GM23338 (cell line): ENCODE measurements at regions not wholly inside any gene's neighbourhood (a gene's known extent, or its start where the extent isn't known, plus 50 kb on each side); places are given as distances from the start of the nearest gene placed in this dataset.

ENCODE experiments used
- ATAC-seq: fragments of 200-7000 bp; cut with Tn5 transposase; 3 replicates; pipeline ENCODE4 v1.9.1; 2020
- DNase-seq: peaks from one replicate; pipeline ENCODE4 v3.0.0-alpha.2; 2015; ENCODE audit warnings: low spot score
- H2AFZ ChIP-seq: fragments of 200-600 bp; sonication (generic); 2 replicates; pipeline ENCODE4 v1.8.0; 2016; ENCODE audit warnings: antibody characterized with exemption, mild to moderate bottlenecking, moderate library complexity
- H3F3A ChIP-seq: fragments of 200-600 bp; sonication (generic); replicated peaks from 2 replicates; pipeline ENCODE4 v1.8.0; 2017; ENCODE audit warnings: antibody characterized with exemption, mixed run types, low read depth
- H3K27ac ChIP-seq: fragments of 200-600 bp; sonication (generic); 2 replicates; pipeline ENCODE4 v1.6.1; 2016; ENCODE audit warnings: low read depth
- H3K27me3 ChIP-seq: fragments of 200-600 bp; sonication (generic); 2 replicates; pipeline ENCODE4 v1.8.0; 2016; ENCODE audit warnings: mild to moderate bottlenecking, mixed run types, moderate library complexity; ENCODE audit not compliant: insufficient read depth
- H3K36me3 ChIP-seq: fragments of 200-600 bp; sonication (generic); 2 replicates; pipeline ENCODE4 v1.8.0; 2016; ENCODE audit warnings: mild to moderate bottlenecking; ENCODE audit not compliant: insufficient read depth
- H3K4me1 ChIP-seq: fragments of 200-600 bp; sonication (generic); 2 replicates; pipeline ENCODE4 v1.8.0; 2016; ENCODE audit warnings: mild to moderate bottlenecking, moderate library complexity; ENCODE audit not compliant: insufficient read depth
- H3K4me2 ChIP-seq: fragments of 200-600 bp; sonication (generic); 2 replicates; pipeline ENCODE4 v1.7.1; 2017; ENCODE audit warnings: mixed run types
- H3K4me3 ChIP-seq: fragments of 200-600 bp; sonication (generic); 2 replicates; pipeline ENCODE4 v1.6.1; 2016; ENCODE audit warnings: mixed run types
- H3K79me2 ChIP-seq: fragments of 200-600 bp; sonication (generic); replicated peaks from 2 replicates; pipeline ENCODE4 v1.8.0; 2017; ENCODE audit warnings: mild to moderate bottlenecking; ENCODE audit not compliant: insufficient read depth
- H3K9me2 ChIP-seq: fragments of 200-600 bp; sonication (generic); 2 replicates; pipeline ENCODE4 v1.8.0; 2017; ENCODE audit not compliant: insufficient read depth
- H4K20me1 ChIP-seq: fragments of 200-600 bp; sonication (generic); replicated peaks from 2 replicates; pipeline ENCODE4 v1.8.0; 2017; ENCODE audit warnings: mild to moderate bottlenecking; ENCODE audit not compliant: insufficient read depth
- H3K27ac Mint-ChIP-seq: 2 replicates; pipeline ENCODE4 v1.8.0; 2020; ENCODE audit warnings: inconsistent platforms, mild to moderate bottlenecking, moderate library complexity, mixed read lengths
- H3K27me3 Mint-ChIP-seq: 3 replicates; pipeline ENCODE4 v1.8.0; 2022; ENCODE audit warnings: low read depth, mild to moderate bottlenecking, moderate library complexity, mixed read lengths, inconsistent platforms; ENCODE audit not compliant: insufficient read depth, poor library complexity
- H3K36me3 Mint-ChIP-seq: 3 replicates; pipeline ENCODE4 v1.8.0; 2021; ENCODE audit warnings: low read depth, mild to moderate bottlenecking, inconsistent platforms, moderate library complexity, mixed read lengths
- H3K4me1 Mint-ChIP-seq: 3 replicates; pipeline ENCODE4 v1.8.0; 2020; ENCODE audit warnings: mild to moderate bottlenecking, inconsistent platforms, mixed read lengths
- H3K4me3 Mint-ChIP-seq: 3 replicates; pipeline ENCODE4 v1.8.0; 2021; ENCODE audit warnings: moderate library complexity, mild to moderate bottlenecking, inconsistent platforms, mixed read lengths
- H3K9me3 Mint-ChIP-seq: 3 replicates; pipeline ENCODE4 v1.8.0; 2020; ENCODE audit warnings: moderate library complexity, mild to moderate bottlenecking, inconsistent platforms, mixed read lengths
- CREB1 ChIP-seq: fragments of 250-450 bp; sonication (Bioruptor Pico); IDR thresholded peaks from 2 replicates; pipeline ENCODE4 v1.5.0; 2020; ENCODE audit warnings: low read depth, mild to moderate bottlenecking, moderate library complexity
- EZH2 ChIP-seq: fragments of 200-600 bp; sonication (generic); IDR thresholded peaks from one replicate; pipeline ENCODE4 v1.8.0; 2017; ENCODE audit warnings: antibody characterized with exemption, mild to moderate bottlenecking, low read depth; ENCODE audit not compliant: unreplicated experiment
- EZH2phosphoT487 ChIP-seq: fragments of 200-600 bp; sonication (generic); IDR thresholded peaks from one replicate; pipeline ENCODE4 v1.8.1; 2018; ENCODE audit warnings: antibody characterized with exemption; ENCODE audit not compliant: unreplicated experiment
- JUNB ChIP-seq: IDR thresholded peaks from one replicate; pipeline ENCODE4 v1.6.1; 2016; ENCODE audit warnings: antibody characterized with exemption; ENCODE audit not compliant: unreplicated experiment
- NANOG ChIP-seq: IDR thresholded peaks from 2 replicates; pipeline ENCODE4 v1.6.1; 2016; ENCODE audit warnings: antibody characterized with exemption, borderline replicate concordance
- POLR2AphosphoS5 ChIP-seq: IDR thresholded peaks from 2 replicates; pipeline ENCODE4 v1.6.1; 2016; ENCODE audit warnings: antibody characterized with exemption, low read depth
- STAT1 ChIP-seq: IDR thresholded peaks from one replicate; pipeline ENCODE4 v1.6.1; 2016; ENCODE audit warnings: antibody characterized with exemption; ENCODE audit not compliant: unreplicated experiment
- ZNF114 ChIP-seq: fragments of 250-450 bp; sonication (Bioruptor Pico); IDR thresholded peaks from 2 replicates; pipeline ENCODE4 v1.5.0; 2020; ENCODE audit warnings: mild to moderate bottlenecking, moderate library complexity
- ZNF331 ChIP-seq: fragments of 250-450 bp; sonication (Bioruptor Pico); IDR thresholded peaks from 2 replicates; pipeline ENCODE4 v1.5.0; 2020; ENCODE audit warnings: low read depth, mild to moderate bottlenecking, moderate library complexity
- TF ChIP-seq, protein P1 (sequence below): IDR thresholded peaks from 2 replicates; pipeline ENCODE4 v1.6.1; 2016; ENCODE audit warnings: antibody characterized with exemption
- TF ChIP-seq, protein P2 (sequence below): fragments of 250-450 bp; sonication (Bioruptor Pico); IDR thresholded peaks from 2 replicates; pipeline ENCODE4 v1.5.0; 2020; ENCODE audit warnings: mild to moderate bottlenecking, moderate library complexity

DNA sequence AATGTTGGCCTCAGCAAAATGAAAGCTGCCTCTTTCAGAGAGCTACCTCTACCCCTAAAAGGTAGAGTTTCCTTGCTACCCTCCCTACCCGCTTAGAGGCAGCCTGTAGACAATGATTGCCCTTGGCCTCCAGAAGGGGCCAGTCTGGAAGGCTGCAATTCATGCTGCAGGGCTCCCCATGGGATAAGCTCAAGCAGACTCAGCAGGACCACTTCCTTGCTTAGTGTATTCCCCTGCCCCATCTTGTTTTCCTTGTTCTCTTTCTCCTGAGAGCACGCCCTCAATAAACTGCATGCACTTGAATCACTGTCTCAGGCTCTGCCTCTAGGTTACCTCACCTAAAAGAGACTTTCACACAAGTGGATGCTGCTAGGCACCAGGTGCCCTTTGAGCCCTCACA, 134.0 kb upstream of the CTNNB1 start:
- H3K27ac ChIP-seq: no peak overlapping the region
- no peak overlapping the region for H2AFZ ChIP-seq
- H3F3A ChIP-seq: no peaks in the 10 kb centered on the region
- DNase-seq (no peak), ATAC-seq (no peak)
- no peaks in the 10 kb centered on the region for H3K79me2 ChIP-seq
- Mint-ChIP-seq H3K27me3 (peaks cover 2% of the 10 kb centered on the region), H3K27ac (no peak overlapping the region), H3K36me3 (no peaks in the 10 kb centered on the region), H3K9me3 (no peaks in the 10 kb centered on the region; the same call in 2 of the 3 replicates), H3K4me3 (no peak overlapping the region), H3K4me1 (peaks cover 3% of the 10 kb centered on the region; the same call in 1 of the 3 replicates)
- H3K36me3 ChIP-seq: no peaks in the 10 kb centered on the region
- no peaks in the 10 kb centered on the region for H3K4me1 ChIP-seq
- no peaks in the 10 kb centered on the region for H4K20me1 ChIP-seq
- H3K27me3 ChIP-seq: no peaks in the 10 kb centered on the region
- H3K9me2 ChIP-seq: no peaks in the 10 kb centered on the region
- TF ChIP-seq CREB1: no peak
- no peak for TF ChIP-seq EZH2phosphoT487
- no peak for TF ChIP-seq STAT1
- TF ChIP-seq, protein P1, sequence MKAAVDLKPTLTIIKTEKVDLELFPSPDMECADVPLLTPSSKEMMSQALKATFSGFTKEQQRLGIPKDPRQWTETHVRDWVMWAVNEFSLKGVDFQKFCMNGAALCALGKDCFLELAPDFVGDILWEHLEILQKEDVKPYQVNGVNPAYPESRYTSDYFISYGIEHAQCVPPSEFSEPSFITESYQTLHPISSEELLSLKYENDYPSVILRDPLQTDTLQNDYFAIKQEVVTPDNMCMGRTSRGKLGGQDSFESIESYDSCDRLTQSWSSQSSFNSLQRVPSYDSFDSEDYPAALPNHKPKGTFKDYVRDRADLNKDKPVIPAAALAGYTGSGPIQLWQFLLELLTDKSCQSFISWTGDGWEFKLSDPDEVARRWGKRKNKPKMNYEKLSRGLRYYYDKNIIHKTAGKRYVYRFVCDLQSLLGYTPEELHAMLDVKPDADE: no peak
- TF ChIP-seq EZH2: no peak
- TF ChIP-seq ZNF114 (CRISPR knock-in tag): no peak
- no peak for TF ChIP-seq ZNF331 (CRISPR knock-in tag)
- TF ChIP-seq, protein P2, sequence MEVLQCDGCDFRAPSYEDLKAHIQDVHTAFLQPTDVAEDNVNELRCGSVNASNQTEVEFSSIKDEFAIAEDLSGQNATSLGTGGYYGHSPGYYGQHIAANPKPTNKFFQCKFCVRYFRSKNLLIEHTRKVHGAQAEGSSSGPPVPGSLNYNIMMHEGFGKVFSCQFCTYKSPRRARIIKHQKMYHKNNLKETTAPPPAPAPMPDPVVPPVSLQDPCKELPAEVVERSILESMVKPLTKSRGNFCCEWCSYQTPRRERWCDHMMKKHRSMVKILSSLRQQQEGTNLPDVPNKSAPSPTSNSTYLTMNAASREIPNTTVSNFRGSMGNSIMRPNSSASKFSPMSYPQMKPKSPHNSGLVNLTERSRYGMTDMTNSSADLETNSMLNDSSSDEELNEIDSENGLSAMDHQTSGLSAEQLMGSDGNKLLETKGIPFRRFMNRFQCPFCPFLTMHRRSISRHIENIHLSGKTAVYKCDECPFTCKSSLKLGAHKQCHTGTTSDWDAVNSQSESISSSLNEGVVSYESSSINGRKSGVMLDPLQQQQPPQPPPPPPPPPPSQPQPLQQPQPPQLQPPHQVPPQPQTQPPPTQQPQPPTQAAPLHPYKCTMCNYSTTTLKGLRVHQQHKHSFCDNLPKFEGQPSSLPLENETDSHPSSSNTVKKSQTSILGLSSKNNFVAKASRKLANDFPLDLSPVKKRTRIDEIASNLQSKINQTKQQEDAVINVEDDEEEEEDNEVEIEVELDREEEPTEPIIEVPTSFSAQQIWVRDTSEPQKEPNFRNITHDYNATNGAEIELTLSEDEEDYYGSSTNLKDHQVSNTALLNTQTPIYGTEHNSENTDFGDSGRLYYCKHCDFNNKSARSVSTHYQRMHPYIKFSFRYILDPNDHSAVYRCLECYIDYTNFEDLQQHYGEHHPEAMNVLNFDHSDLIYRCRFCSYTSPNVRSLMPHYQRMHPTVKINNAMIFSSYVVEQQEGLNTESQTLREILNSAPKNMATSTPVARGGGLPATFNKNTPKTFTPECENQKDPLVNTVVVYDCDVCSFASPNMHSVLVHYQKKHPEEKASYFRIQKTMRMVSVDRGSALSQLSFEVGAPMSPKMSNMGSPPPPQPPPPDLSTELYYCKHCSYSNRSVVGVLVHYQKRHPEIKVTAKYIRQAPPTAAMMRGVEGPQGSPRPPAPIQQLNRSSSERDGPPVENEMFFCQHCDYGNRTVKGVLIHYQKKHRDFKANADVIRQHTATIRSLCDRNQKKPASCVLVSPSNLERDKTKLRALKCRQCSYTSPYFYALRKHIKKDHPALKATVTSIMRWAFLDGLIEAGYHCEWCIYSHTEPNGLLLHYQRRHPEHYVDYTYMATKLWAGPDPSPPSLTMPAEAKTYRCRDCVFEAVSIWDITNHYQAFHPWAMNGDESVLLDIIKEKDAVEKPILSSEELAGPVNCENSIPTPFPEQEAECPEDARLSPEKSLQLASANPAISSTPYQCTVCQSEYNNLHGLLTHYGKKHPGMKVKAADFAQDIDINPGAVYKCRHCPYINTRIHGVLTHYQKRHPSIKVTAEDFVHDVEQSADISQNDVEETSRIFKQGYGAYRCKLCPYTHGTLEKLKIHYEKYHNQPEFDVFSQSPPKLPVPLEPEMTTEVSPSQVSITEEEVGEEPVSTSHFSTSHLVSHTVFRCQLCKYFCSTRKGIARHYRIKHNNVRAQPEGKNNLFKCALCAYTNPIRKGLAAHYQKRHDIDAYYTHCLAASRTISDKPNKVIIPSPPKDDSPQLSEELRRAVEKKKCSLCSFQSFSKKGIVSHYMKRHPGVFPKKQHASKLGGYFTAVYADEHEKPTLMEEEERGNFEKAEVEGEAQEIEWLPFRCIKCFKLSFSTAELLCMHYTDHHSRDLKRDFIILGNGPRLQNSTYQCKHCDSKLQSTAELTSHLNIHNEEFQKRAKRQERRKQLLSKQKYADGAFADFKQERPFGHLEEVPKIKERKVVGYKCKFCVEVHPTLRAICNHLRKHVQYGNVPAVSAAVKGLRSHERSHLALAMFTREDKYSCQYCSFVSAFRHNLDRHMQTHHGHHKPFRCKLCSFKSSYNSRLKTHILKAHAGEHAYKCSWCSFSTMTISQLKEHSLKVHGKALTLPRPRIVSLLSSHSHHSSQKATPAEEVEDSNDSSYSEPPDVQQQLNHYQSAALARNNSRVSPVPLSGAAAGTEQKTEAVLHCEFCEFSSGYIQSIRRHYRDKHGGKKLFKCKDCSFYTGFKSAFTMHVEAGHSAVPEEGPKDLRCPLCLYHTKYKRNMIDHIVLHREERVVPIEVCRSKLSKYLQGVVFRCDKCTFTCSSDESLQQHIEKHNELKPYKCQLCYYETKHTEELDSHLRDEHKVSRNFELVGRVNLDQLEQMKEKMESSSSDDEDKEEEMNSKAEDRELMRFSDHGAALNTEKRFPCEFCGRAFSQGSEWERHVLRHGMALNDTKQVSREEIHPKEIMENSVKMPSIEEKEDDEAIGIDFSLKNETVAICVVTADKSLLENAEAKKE (CRISPR knock-in tag): no peak
- no peak for TF ChIP-seq NANOG
- no peak for TF ChIP-seq JUNB
- no peak for TF ChIP-seq POLR2AphosphoS5
- H3K4me3 ChIP-seq: no peak overlapping the region
- no peak overlapping the region for H3K4me2 ChIP-seq
